Panc1 (cell line): ENCODE measurements at regions not wholly inside any gene's neighbourhood (a gene's known extent, or its start where the extent isn't known, plus 50 kb on each side); places are given as distances from the start of the nearest gene placed in this dataset.

Experiments
- ATAC-seq: fragments of 200-7000 bp; cut with Tn5 transposase; 2 replicates; pipeline ENCODE4 v1.9.1; 2020; ENCODE audit warnings: mild to moderate bottlenecking, moderate library complexity
- BruUV-seq: library from RNA; stranded (reverse); fragments of 400-500 nt; replicated peaks from 2 replicates; lab custom pipeline; 2021; lab: Mats Ljungman, UMichigan
- CTCF ChIA-PET: fragments of 300-600 bp; sonication (Branson Sonifier 250); formaldehyde crosslinking; loops from one replicate; lab custom pipeline; 2022; ENCODE audit warnings: antibody characterized with exemption; lab: Charles Lee
- POLR2A ChIA-PET: fragments of 300-600 bp; sonication (Branson Sonifier 250); formaldehyde crosslinking; loops from one replicate; lab custom pipeline; 2022; ENCODE audit warnings: antibody characterized with exemption; lab: Charles Lee
- DNase-seq: peaks from one replicate; pipeline ENCODE4 v3.0.0-alpha.2; 2010; ENCODE audit warnings: low read depth, low spot score
- H3K27ac ChIP-seq: 2 replicates; pipeline ENCODE4 v1.5.1; 2011; ENCODE audit warnings: mild to moderate bottlenecking, low read length, inconsistent platforms
- H3K27me3 ChIP-seq: fragments of 200-500 bp; sonication (Bioruptor generic); 2 replicates; pipeline ENCODE4 v1.6.0; 2014; ENCODE audit warnings: low read length, inconsistent platforms; ENCODE audit not compliant: control insufficient read depth, insufficient read depth
- H3K36me3 ChIP-seq: fragments of 200-500 bp; sonication (Bioruptor generic); 2 replicates; pipeline ENCODE4 v1.5.1; 2014; ENCODE audit warnings: inconsistent platforms, mild to moderate bottlenecking, low read length, moderate library complexity; ENCODE audit not compliant: control insufficient read depth, insufficient read depth
- H3K4me1 ChIP-seq: 2 replicates; pipeline ENCODE4 v1.5.1; 2011; ENCODE audit warnings: inconsistent platforms, mild to moderate bottlenecking, low read length, moderate library complexity; ENCODE audit not compliant: control insufficient read depth, insufficient read depth
- H3K4me3 ChIP-seq, 2 experiments: 2 replicates each; pipeline ENCODE4 v1.5.1; 2011 to 2012; ENCODE audit warnings: low read depth in 2 of 2, low read length in 2 of 2, mild to moderate bottlenecking in 2 of 2, inconsistent platforms in 1 of 2, moderate library complexity in 1 of 2
- H3K9me3 ChIP-seq: fragments of 200-500 bp; sonication (Bioruptor generic); 2 replicates; pipeline ENCODE4 v1.5.1; 2014; ENCODE audit warnings: low read depth, mild to moderate bottlenecking, inconsistent platforms, low read length, moderate library complexity; ENCODE audit not compliant: control insufficient read depth, insufficient read depth
- POLR2AphosphoS5 ChIP-seq: IDR thresholded peaks from 2 replicates; pipeline ENCODE4 v1.6.1; 2012; ENCODE audit warnings: mild to moderate bottlenecking, low read depth, low read length, moderate library complexity
- SIN3A ChIP-seq: IDR thresholded peaks from 2 replicates; pipeline ENCODE4 v1.6.1; 2012; ENCODE audit warnings: low read depth, mild to moderate bottlenecking, low read length, moderate library complexity, borderline replicate concordance; ENCODE audit not compliant: insufficient read depth
- TCF7L2 ChIP-seq: IDR thresholded peaks from 2 replicates; pipeline ENCODE4 v1.6.1; 2011; ENCODE audit warnings: mild to moderate bottlenecking, low read depth, low read length, inconsistent platforms
- in situ Hi-C: cut with HindIII; loops from 2 replicates; pipeline ENCODE4 v1.10.0; 2016; ENCODE audit warnings: low sequenced_read_pairs, low pct_unique_long_range_greater_than_20kb
- intact Hi-C: fragments of 100-400 bp; cut with micrococcal nuclease; formaldehyde crosslinking; loops from one replicate; pipeline ENCODE4 v1.10.0; 2022; ENCODE audit not compliant: unreplicated experiment
- TF ChIP-seq, protein P1 (sequence below): fragments of 450-650 bp; IDR thresholded peaks from 2 replicates; pipeline ENCODE4 v1.5.1; 2017; ENCODE audit warnings: mild to moderate bottlenecking
- TF ChIP-seq, protein P2 (sequence below), 2 experiments: IDR thresholded peaks; 2 replicates each; pipeline ENCODE4 v1.6.1; 2011 to 2012; ENCODE audit warnings: low read depth in 2 of 2, control low read depth in 1 of 2, low read length in 1 of 2, mild to moderate bottlenecking in 1 of 2, moderate library complexity in 1 of 2; ENCODE audit not compliant: insufficient read depth in 1 of 2

DNA sequence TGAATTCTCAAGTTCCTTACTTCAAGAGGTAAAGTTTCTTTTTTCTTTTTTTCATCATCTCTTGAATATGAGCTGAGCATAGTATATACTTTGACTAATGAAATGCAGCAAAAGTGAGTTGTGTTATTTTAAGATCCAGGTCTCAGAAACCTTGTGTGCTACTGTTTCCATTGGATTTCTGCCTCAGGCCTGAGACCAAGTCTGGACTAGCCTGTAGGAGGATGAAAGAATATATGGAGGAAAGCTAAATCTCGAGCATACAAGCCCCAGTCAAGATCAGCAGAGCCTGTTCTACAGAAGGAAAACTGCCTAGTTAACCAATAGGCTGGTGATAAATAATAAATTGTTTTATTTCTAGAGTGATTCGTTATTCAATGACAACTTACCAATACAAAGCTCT lies 652.5 kb downstream of the C12orf50 start:
- no peaks in the 10 kb centered on the region for H3K27me3 ChIP-seq
- no TSS peak for BruUV-seq
- ATAC-seq = no peak
- ChIA-PET POLR2A (no interaction called here), CTCF (no interaction called here)
- no peak overlapping the region for H3K4me3 ChIP-seq
- H3K27ac ChIP-seq = no peak overlapping the region
- H3K36me3 ChIP-seq = no peaks in the 10 kb centered on the region
- no peak for DNase-seq
- H3K4me1 ChIP-seq = no peaks in the 10 kb centered on the region
- peaks cover 13% of the 10 kb centered on the region; the same call in 1 of the 2 replicates for H3K9me3 ChIP-seq
- in situ Hi-C loops = no loop called here
- intact Hi-C loops = no loop called here
- TF ChIP-seq TCF7L2 (no peak), POLR2AphosphoS5 (no peak), SIN3A (no peak)
- TF ChIP-seq, protein P1, sequence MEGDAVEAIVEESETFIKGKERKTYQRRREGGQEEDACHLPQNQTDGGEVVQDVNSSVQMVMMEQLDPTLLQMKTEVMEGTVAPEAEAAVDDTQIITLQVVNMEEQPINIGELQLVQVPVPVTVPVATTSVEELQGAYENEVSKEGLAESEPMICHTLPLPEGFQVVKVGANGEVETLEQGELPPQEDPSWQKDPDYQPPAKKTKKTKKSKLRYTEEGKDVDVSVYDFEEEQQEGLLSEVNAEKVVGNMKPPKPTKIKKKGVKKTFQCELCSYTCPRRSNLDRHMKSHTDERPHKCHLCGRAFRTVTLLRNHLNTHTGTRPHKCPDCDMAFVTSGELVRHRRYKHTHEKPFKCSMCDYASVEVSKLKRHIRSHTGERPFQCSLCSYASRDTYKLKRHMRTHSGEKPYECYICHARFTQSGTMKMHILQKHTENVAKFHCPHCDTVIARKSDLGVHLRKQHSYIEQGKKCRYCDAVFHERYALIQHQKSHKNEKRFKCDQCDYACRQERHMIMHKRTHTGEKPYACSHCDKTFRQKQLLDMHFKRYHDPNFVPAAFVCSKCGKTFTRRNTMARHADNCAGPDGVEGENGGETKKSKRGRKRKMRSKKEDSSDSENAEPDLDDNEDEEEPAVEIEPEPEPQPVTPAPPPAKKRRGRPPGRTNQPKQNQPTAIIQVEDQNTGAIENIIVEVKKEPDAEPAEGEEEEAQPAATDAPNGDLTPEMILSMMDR = no peak
- TF ChIP-seq, protein P2, sequence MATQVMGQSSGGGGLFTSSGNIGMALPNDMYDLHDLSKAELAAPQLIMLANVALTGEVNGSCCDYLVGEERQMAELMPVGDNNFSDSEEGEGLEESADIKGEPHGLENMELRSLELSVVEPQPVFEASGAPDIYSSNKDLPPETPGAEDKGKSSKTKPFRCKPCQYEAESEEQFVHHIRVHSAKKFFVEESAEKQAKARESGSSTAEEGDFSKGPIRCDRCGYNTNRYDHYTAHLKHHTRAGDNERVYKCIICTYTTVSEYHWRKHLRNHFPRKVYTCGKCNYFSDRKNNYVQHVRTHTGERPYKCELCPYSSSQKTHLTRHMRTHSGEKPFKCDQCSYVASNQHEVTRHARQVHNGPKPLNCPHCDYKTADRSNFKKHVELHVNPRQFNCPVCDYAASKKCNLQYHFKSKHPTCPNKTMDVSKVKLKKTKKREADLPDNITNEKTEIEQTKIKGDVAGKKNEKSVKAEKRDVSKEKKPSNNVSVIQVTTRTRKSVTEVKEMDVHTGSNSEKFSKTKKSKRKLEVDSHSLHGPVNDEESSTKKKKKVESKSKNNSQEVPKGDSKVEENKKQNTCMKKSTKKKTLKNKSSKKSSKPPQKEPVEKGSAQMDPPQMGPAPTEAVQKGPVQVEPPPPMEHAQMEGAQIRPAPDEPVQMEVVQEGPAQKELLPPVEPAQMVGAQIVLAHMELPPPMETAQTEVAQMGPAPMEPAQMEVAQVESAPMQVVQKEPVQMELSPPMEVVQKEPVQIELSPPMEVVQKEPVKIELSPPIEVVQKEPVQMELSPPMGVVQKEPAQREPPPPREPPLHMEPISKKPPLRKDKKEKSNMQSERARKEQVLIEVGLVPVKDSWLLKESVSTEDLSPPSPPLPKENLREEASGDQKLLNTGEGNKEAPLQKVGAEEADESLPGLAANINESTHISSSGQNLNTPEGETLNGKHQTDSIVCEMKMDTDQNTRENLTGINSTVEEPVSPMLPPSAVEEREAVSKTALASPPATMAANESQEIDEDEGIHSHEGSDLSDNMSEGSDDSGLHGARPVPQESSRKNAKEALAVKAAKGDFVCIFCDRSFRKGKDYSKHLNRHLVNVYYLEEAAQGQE (IDR thresholded peaks at IDR 0.05; ENCODE audit: insufficient read depth in 1 of 2, low read depth in 2 of 2, low read length in 1 of 2) = no peak

DNA sequence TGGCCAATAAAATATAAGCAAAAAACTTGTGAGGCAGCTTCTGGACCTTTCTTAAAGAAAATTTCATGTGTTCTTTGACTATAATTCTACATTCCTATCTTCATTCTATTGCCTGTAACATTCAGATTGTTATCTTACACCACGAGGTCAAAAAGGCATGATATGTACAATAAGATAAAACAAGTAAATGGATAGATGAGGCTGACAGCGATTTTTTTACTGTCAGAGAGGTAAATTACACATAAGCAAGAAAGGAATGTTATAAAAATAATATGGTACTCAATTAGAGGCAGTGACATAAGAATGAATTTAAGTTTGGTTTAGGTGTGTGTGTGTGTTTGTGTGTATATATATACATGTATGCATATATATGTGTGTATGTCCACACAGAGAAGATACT lies 660.0 kb downstream of the C12orf50 start:
- intact Hi-C loops = no loop called here

More for the DNA sequence above, 660.0 kb downstream of the C12orf50 start:
- DNase-seq (no peak), ATAC-seq (no peak)
- H3K36me3 ChIP-seq = no peaks in the 10 kb centered on the region
- H3K4me1 ChIP-seq = no peaks in the 10 kb centered on the region
- no TSS peak for BruUV-seq
- peaks cover 3% of the 10 kb centered on the region; the same call in 1 of the 2 replicates for H3K9me3 ChIP-seq
- no peak for TF ChIP-seq TCF7L2
- TF ChIP-seq, protein P1 = no peak
- TF ChIP-seq POLR2AphosphoS5 = no peak
- TF ChIP-seq SIN3A = no peak
- TF ChIP-seq, protein P2 (IDR thresholded peaks at IDR 0.05; ENCODE audit: insufficient read depth in 1 of 2, low read depth in 2 of 2, low read length in 1 of 2) = no peak
- ChIA-PET CTCF (interaction anchor here (0.8 kb wide), 1 partner anchor 15 kb away, joined by 3 read pairs; no protein-coding TSS in a partner anchor), POLR2A (no interaction called here)
- no peak overlapping the region for H3K27ac ChIP-seq
- no peaks in the 10 kb centered on the region for H3K27me3 ChIP-seq
- no peak overlapping the region for H3K4me3 ChIP-seq
- in situ Hi-C loops = no loop called here
